ENCODE measurements at regions not wholly inside any gene's neighbourhood (a gene's known extent, or its start where the extent isn't known, plus 50 kb on each side); places are given as distances from the start of the nearest gene placed in this dataset.
"Not testable (repeated sequence)": the region's sequence is repeated elsewhere in the genome, so short reads cannot be mapped to it uniquely, and the experiment has no call there.

GRCh38 chr5:25119650-25120049, 474.9 kb upstream of the CDH10 start:
- in situ Hi-C loops (cut with HindIII; ENCODE audit: low pct_ligation_motif_present, low pct_unique_long_range_greater_than_20kb, low sequenced_read_pairs) = no loop called here

GRCh38 chr5:25107853-25108252, 463.1 kb upstream of the CDH10 start:
- in situ Hi-C loops (cut with HindIII; ENCODE audit: low pct_ligation_motif_present, low pct_unique_long_range_greater_than_20kb, low sequenced_read_pairs) = no loop called here
- no peak for DNase-seq

More at GRCh38 chr5:25119650-25120049, 474.9 kb upstream of the CDH10 start:
- peak; percentile 40 for DNase-seq

GRCh38 chr5:25099538-25099937, 454.8 kb upstream of the CDH10 start:
- DNase-seq = no peak
- in situ Hi-C loops (cut with HindIII; ENCODE audit: low pct_ligation_motif_present, low pct_unique_long_range_greater_than_20kb, low sequenced_read_pairs) = no loop called here

GRCh38 chr5:25095261-25095660, 450.5 kb upstream of the CDH10 start:
- no peak for DNase-seq
- in situ Hi-C loops (cut with HindIII; ENCODE audit: low pct_ligation_motif_present, low pct_unique_long_range_greater_than_20kb, low sequenced_read_pairs) = no loop called here

GRCh38 chr5:25094219-25094618, 449.4 kb upstream of the CDH10 start:
- in situ Hi-C loops (cut with HindIII; ENCODE audit: low pct_ligation_motif_present, low pct_unique_long_range_greater_than_20kb, low sequenced_read_pairs) = no loop called here
- no peak for DNase-seq

GRCh38 chr5:25091921-25092320, 447.1 kb upstream of the CDH10 start:
- in situ Hi-C loops (cut with HindIII; ENCODE audit: low pct_ligation_motif_present, low pct_unique_long_range_greater_than_20kb, low sequenced_read_pairs) = no loop called here

GRCh38 chr5:25090854-25091253, 446.1 kb upstream of the CDH10 start:
- no peak for DNase-seq
- in situ Hi-C loops (cut with HindIII; ENCODE audit: low pct_ligation_motif_present, low pct_unique_long_range_greater_than_20kb, low sequenced_read_pairs) = no loop called here

More at GRCh38 chr5:25091921-25092320, 447.1 kb upstream of the CDH10 start:
- no peak for DNase-seq

- DNase-seq = no peak
Observed at GRCh38 chr5:25090275-25090674, 445.5 kb upstream of the CDH10 start.

GRCh38 chr5:25088689-25089088, 443.9 kb upstream of the CDH10 start:
- DNase-seq; in situ Hi-C loops (cut with HindIII; ENCODE audit: low pct_ligation_motif_present, low pct_unique_long_range_greater_than_20kb, low sequenced_read_pairs): not testable (repeated sequence)

More at GRCh38 chr5:25090275-25090674, 445.5 kb upstream of the CDH10 start:
- in situ Hi-C loops (cut with HindIII; ENCODE audit: low pct_ligation_motif_present, low pct_unique_long_range_greater_than_20kb, low sequenced_read_pairs) = no loop called here

GRCh38 chr5:25083261-25083660, 438.5 kb upstream of the CDH10 start:
- in situ Hi-C loops (cut with HindIII; ENCODE audit: low pct_ligation_motif_present, low pct_unique_long_range_greater_than_20kb, low sequenced_read_pairs); DNase-seq: not testable (repeated sequence)

GRCh38 chr5:25066239-25066638, 421.5 kb upstream of the CDH10 start:
- in situ Hi-C loops (cut with HindIII; ENCODE audit: low pct_ligation_motif_present, low pct_unique_long_range_greater_than_20kb, low sequenced_read_pairs) = no loop called here
- DNase-seq = no peak

GRCh38 chr5:25064306-25064705, 419.5 kb upstream of the CDH10 start:
- DNase-seq = no peak

GRCh38 chr5:25060575-25060974, 415.8 kb upstream of the CDH10 start:
- in situ Hi-C loops (cut with HindIII; ENCODE audit: low pct_ligation_motif_present, low pct_unique_long_range_greater_than_20kb, low sequenced_read_pairs) = no loop called here

More at GRCh38 chr5:25064306-25064705, 419.5 kb upstream of the CDH10 start:
- in situ Hi-C loops (cut with HindIII; ENCODE audit: low pct_ligation_motif_present, low pct_unique_long_range_greater_than_20kb, low sequenced_read_pairs) = no loop called here

GRCh38 chr5:25056836-25057235, 412.1 kb upstream of the CDH10 start:
- in situ Hi-C loops (cut with HindIII; ENCODE audit: low pct_ligation_motif_present, low pct_unique_long_range_greater_than_20kb, low sequenced_read_pairs) = no loop called here
- no peak for DNase-seq

More at GRCh38 chr5:25060575-25060974, 415.8 kb upstream of the CDH10 start:
- DNase-seq = no peak

GRCh38 chr5:25033658-25034057, 388.9 kb upstream of the CDH10 start:
- in situ Hi-C loops (cut with HindIII; ENCODE audit: low pct_ligation_motif_present, low pct_unique_long_range_greater_than_20kb, low sequenced_read_pairs) = no loop called here

GRCh38 chr5:25029004-25029403, 384.2 kb upstream of the CDH10 start:
- in situ Hi-C loops (cut with HindIII; ENCODE audit: low pct_ligation_motif_present, low pct_unique_long_range_greater_than_20kb, low sequenced_read_pairs) = no loop called here
- DNase-seq = no peak

More at GRCh38 chr5:25033658-25034057, 388.9 kb upstream of the CDH10 start:
- DNase-seq = no peak

- in situ Hi-C loops (cut with HindIII; ENCODE audit: low pct_ligation_motif_present, low pct_unique_long_range_greater_than_20kb, low sequenced_read_pairs) = no loop called here
- no peak for DNase-seq
Observed at GRCh38 chr5:25027526-25027925, 382.7 kb upstream of the CDH10 start.

- in situ Hi-C loops (cut with HindIII; ENCODE audit: low pct_ligation_motif_present, low pct_unique_long_range_greater_than_20kb, low sequenced_read_pairs) = no loop called here
- no peak for DNase-seq
Observed at GRCh38 chr5:25027061-25027460, 382.3 kb upstream of the CDH10 start.

- DNase-seq = no peak
- in situ Hi-C loops (cut with HindIII; ENCODE audit: low pct_ligation_motif_present, low pct_unique_long_range_greater_than_20kb, low sequenced_read_pairs) = no loop called here
Observed at GRCh38 chr5:25025831-25026230, 381.1 kb upstream of the CDH10 start.

GRCh38 chr5:25020454-25020853, 375.7 kb upstream of the CDH10 start:
- DNase-seq = no peak
- in situ Hi-C loops (cut with HindIII; ENCODE audit: low pct_ligation_motif_present, low pct_unique_long_range_greater_than_20kb, low sequenced_read_pairs) = no loop called here

- in situ Hi-C loops (cut with HindIII; ENCODE audit: low pct_ligation_motif_present, low pct_unique_long_range_greater_than_20kb, low sequenced_read_pairs) = no loop called here
- no peak for DNase-seq
Observed at GRCh38 chr5:25009063-25009462, 364.3 kb upstream of the CDH10 start.
